Subcutaneous abdominal adipose tissue (tissue), 5 donors: ENCODE measurements at regions not wholly inside any gene's neighbourhood (a gene's known extent, or its start where the extent isn't known, plus 50 kb on each side); places are given as distances from the start of the nearest gene placed in this dataset.

Experiments used
- H3K27ac ChIP-seq: one replicate; pipeline ENCODE4 v1.7.0; 2013; ENCODE audit warnings: low read depth, mild to moderate bottlenecking, inconsistent platforms, low read length, moderate library complexity
- H3K27me3 ChIP-seq, 5 donors: one replicate each; pipeline ENCODE4 v1.7.0; 2013; ENCODE audit warnings: low read length in 5 of 5, inconsistent platforms in 1 of 5; ENCODE audit not compliant: control insufficient read depth in 5 of 5, insufficient read depth in 4 of 5
- H3K36me3 ChIP-seq, 5 donors: one replicate each; pipeline ENCODE4 v1.7.0; 2013; ENCODE audit warnings: low read length in 5 of 5; ENCODE audit not compliant: control insufficient read depth in 5 of 5, insufficient read depth in 5 of 5
- H3K4me1 ChIP-seq, 5 donors: one replicate each; pipeline ENCODE4 v1.7.0; 2013; ENCODE audit warnings: low read length in 5 of 5, mild to moderate bottlenecking in 3 of 5, moderate library complexity in 1 of 5; ENCODE audit not compliant: control insufficient read depth in 5 of 5, insufficient read depth in 5 of 5
- H3K4me3 ChIP-seq, 5 donors: one replicate each; pipeline ENCODE4 v1.7.0; 2013; ENCODE audit warnings: low read length in 5 of 5, low read depth in 1 of 5
- H3K9ac ChIP-seq, 5 donors: one replicate each; pipeline ENCODE4 v1.7.0; 2013; ENCODE audit warnings: low read length in 5 of 5, mild to moderate bottlenecking in 4 of 5, moderate library complexity in 3 of 5
- H3K9me3 ChIP-seq, 5 donors: one replicate each; pipeline ENCODE4 v1.7.0; 2013; ENCODE audit warnings: low read length in 5 of 5; ENCODE audit not compliant: control insufficient read depth in 5 of 5
- donor health status: healthy.
- donor health status: healthy.
- donor health status: healthy.
- donor health status: healthy.
- donor health status: healthy.

- peaks cover 0 to 5% (median 0%) of the 10 kb centered on the region in 5 donors for H3K27me3 ChIP-seq
- H3K36me3 ChIP-seq: no peaks in the 10 kb centered on the region
- no peak overlapping the region for H3K27ac ChIP-seq
- no peak overlapping the region for H3K4me3 ChIP-seq
- H3K9me3 ChIP-seq: no peaks in the 10 kb centered on the region
- H3K9ac ChIP-seq: no peak overlapping the region
- no peaks in the 10 kb centered on the region for H3K4me1 ChIP-seq
These were observed 152.2 kb upstream of the CDK1 start for GRCh38 chr10:60626037-60626436.

- no peaks in the 10 kb centered on the region for H3K9me3 ChIP-seq
- H3K36me3 ChIP-seq: no peaks in the 10 kb centered on the region
- H3K4me1 ChIP-seq: no peaks in the 10 kb centered on the region
- no peaks in the 10 kb centered on the region for H3K27me3 ChIP-seq
- H3K4me3 ChIP-seq: no peak overlapping the region
- no peak overlapping the region for H3K9ac ChIP-seq
- no peak overlapping the region for H3K27ac ChIP-seq
These were observed 154.7 kb upstream of the CDK1 start for GRCh38 chr10:60623627-60624026.

DNA sequence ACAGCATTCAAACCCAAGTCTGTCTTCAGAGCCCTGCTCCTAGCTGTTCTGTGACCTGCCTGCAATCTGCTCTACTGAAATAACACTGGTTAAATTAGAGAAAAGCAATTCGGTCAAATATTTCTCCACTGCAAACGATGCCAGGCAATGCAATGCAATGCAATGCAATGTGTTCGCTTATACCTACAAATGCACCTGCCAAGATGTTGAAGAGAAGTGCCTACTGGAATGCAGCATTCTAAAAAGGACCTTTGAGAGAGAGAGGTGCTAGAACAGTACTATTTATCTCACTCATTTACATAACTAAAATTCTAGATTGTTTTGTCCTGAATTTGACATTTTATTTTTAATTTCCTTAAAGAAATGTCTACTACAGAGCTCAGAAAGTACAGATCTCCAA, 157.3 kb upstream of the CDK1 start:
- Histone ChIP-seq H3K27ac (no peak overlapping the region), H3K36me3 (no peaks in the 10 kb centered on the region), H3K4me3 (no peak overlapping the region), H3K4me1 (no peaks in the 10 kb centered on the region), H3K9me3 (no peaks in the 10 kb centered on the region), H3K9ac (no peak overlapping the region), H3K27me3 (no peaks in the 10 kb centered on the region)

DNA sequence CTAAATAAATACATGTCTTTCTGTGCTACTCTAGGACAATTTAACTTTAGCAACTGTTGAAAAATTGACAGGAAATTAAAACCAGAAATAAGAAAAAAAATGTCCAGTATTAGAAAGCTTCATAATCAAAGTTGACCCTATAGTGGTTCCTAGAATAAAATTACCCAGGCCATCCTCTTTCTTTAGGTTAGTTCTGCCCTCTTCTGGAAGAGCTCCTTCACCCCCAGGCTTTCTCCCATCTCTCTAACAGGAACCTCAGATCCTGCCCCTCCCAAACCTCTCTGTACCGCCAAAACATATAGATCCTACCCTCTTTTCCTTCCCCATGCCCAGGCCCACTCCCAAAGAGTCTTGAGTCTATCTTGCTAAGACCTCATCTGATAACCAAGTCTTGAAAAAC, 159.4 kb upstream of the CDK1 start:
- no peak overlapping the region for H3K27ac ChIP-seq
- H3K27me3 ChIP-seq: no peaks in the 10 kb centered on the region
- no peaks in the 10 kb centered on the region for H3K9me3 ChIP-seq

GRCh38 chr10:60615541-60615940, 162.7 kb upstream of the CDK1 start:
- no peaks in the 10 kb centered on the region for H3K27me3 ChIP-seq
- H3K9me3 ChIP-seq: no peaks in the 10 kb centered on the region
- no peak overlapping the region for H3K4me3 ChIP-seq
- H3K4me1 ChIP-seq: no peaks in the 10 kb centered on the region
- H3K9ac ChIP-seq: no peak overlapping the region
- H3K27ac ChIP-seq: no peak overlapping the region
- H3K36me3 ChIP-seq: no peaks in the 10 kb centered on the region

More for the DNA sequence above, 159.4 kb upstream of the CDK1 start:
- Histone ChIP-seq H3K9ac (no peak overlapping the region), H3K4me1 (no peaks in the 10 kb centered on the region), H3K4me3 (no peak overlapping the region), H3K36me3 (no peaks in the 10 kb centered on the region)

- Histone ChIP-seq H3K9me3 (no peaks in the 10 kb centered on the region), H3K9ac (no peak overlapping the region), H3K4me3 (no peak overlapping the region), H3K4me1 (no peaks in the 10 kb centered on the region), H3K27ac (no peak overlapping the region), H3K27me3 (no peaks in the 10 kb centered on the region), H3K36me3 (no peaks in the 10 kb centered on the region)
These were observed 163.9 kb upstream of the CDK1 start for GRCh38 chr10:60614363-60614762.

GRCh38 chr10:60613434-60613833, 164.8 kb upstream of the CDK1 start:
- no peaks in the 10 kb centered on the region for H3K4me1 ChIP-seq
- no peak overlapping the region for H3K27ac ChIP-seq
- H3K9me3 ChIP-seq: no peaks in the 10 kb centered on the region
- no peaks in the 10 kb centered on the region for H3K27me3 ChIP-seq
- no peak overlapping the region for H3K9ac ChIP-seq
- no peak overlapping the region for H3K4me3 ChIP-seq
- H3K36me3 ChIP-seq: no peaks in the 10 kb centered on the region

- Histone ChIP-seq H3K27ac (no peak overlapping the region), H3K36me3 (no peaks in the 10 kb centered on the region), H3K27me3 (no peaks in the 10 kb centered on the region), H3K9ac (no peak overlapping the region), H3K9me3 (no peaks in the 10 kb centered on the region), H3K4me1 (no peaks in the 10 kb centered on the region), H3K4me3 (no peak overlapping the region)
These were observed 167.0 kb upstream of the CDK1 start for GRCh38 chr10:60611291-60611747.

- Histone ChIP-seq H3K9me3 (no peaks in the 10 kb centered on the region), H3K27ac (no peak overlapping the region), H3K36me3 (no peaks in the 10 kb centered on the region), H3K9ac (no peak overlapping the region), H3K4me1 (no peaks in the 10 kb centered on the region), H3K4me3 (no peak overlapping the region), H3K27me3 (no peaks in the 10 kb centered on the region)
These were observed 170.9 kb upstream of the CDK1 start for GRCh38 chr10:60607372-60607771.

- H3K27ac ChIP-seq: no peak overlapping the region
- H3K36me3 ChIP-seq: no peaks in the 10 kb centered on the region
- no peak overlapping the region for H3K9ac ChIP-seq
These were observed 171.8 kb upstream of the CDK1 start for GRCh38 chr10:60606343-60607080.

More at GRCh38 chr10:60606343-60607080, 171.8 kb upstream of the CDK1 start:
- no peaks in the 10 kb centered on the region for H3K4me1 ChIP-seq
- no peaks in the 10 kb centered on the region for H3K9me3 ChIP-seq
- H3K4me3 ChIP-seq: no peak overlapping the region
- H3K27me3 ChIP-seq: no peaks in the 10 kb centered on the region
